H1 (cell line): ENCODE measurements at regions not wholly inside any gene's neighbourhood (a gene's known extent, or its start where the extent isn't known, plus 50 kb on each side); places are given as distances from the start of the nearest gene placed in this dataset.

Experiments used
- CTCF ChIA-PET: fragments of 300-600 bp; sonication (Branson Sonifier 250); formaldehyde crosslinking; loops from one replicate; lab custom pipeline; 2021; ENCODE audit not compliant: partially characterized antibody; lab: Charles Lee
- POLR2A ChIA-PET: fragments of 300-600 bp; sonication (Branson Sonifier 250); formaldehyde crosslinking; loops from one replicate; lab custom pipeline; 2021; ENCODE audit warnings: inconsistent platforms; ENCODE audit not compliant: partially characterized antibody; lab: Charles Lee
- DNase-seq, 2 experiments: peaks; one replicate each; pipeline versions ENCODE4 v3.0.0 to v3.0.0-alpha.2; 2010 to 2022; ENCODE audit warnings: low spot score in 2 of 2, low read depth in 1 of 2, mixed read lengths in 1 of 2
- FAIRE-seq: peaks from 2 replicates; lab custom pipeline; 2011; peaks lifted over from hg19 to GRCh38; lab: Jason Lieb, UNC
- H2AFZ ChIP-seq: 2 replicates; pipeline ENCODE4 v1.8.1; 2012; ENCODE audit warnings: low read length, inconsistent platforms
- H2AK5ac ChIP-seq: 2 replicates; pipeline ENCODE4 v1.6.1; 2013; ENCODE audit warnings: low read depth, low read length
- H2BK120ac ChIP-seq: replicated peaks from 2 replicates; pipeline ENCODE3; 2013; ENCODE audit warnings: low read depth, low read length, inconsistent platforms
- H2BK12ac ChIP-seq: 2 replicates; pipeline ENCODE4 v1.6.1; 2013; ENCODE audit warnings: low read depth, low read length
- H2BK15ac ChIP-seq: 2 replicates; pipeline ENCODE4 v1.6.1; 2013; ENCODE audit warnings: low read length
- H2BK20ac ChIP-seq: 2 replicates; pipeline ENCODE4 v1.6.1; 2013; ENCODE audit warnings: low read length
- H2BK5ac ChIP-seq: 2 replicates; pipeline ENCODE4 v1.6.1; 2013; ENCODE audit warnings: low read depth, low read length
- H3K14ac ChIP-seq: 2 replicates; pipeline ENCODE4 v1.6.1; 2013; ENCODE audit warnings: inconsistent platforms; ENCODE audit not compliant: insufficient read length
- H3K18ac ChIP-seq: 2 replicates; pipeline ENCODE4 v1.6.1; 2013; ENCODE audit warnings: low read length; ENCODE audit errors: extremely low read depth
- H3K23ac ChIP-seq: 2 replicates; pipeline ENCODE4 v1.6.1; 2013; ENCODE audit warnings: inconsistent platforms; ENCODE audit not compliant: insufficient read length
- H3K23me2 ChIP-seq: 2 replicates; pipeline ENCODE4 v1.6.1; 2013; ENCODE audit warnings: low read depth, low read length
- H3K27ac ChIP-seq: 2 replicates; pipeline ENCODE4 v1.6.1; 2011; ENCODE audit warnings: low read depth, low read length, inconsistent platforms
- H3K27me3 ChIP-seq, 4 experiments: replicated peaks in 1 of 4; 1 replicate in 1 of 4; 2 replicates in 3 of 4; pipeline versions ENCODE4 v1.6.1 to v1.8.1; 2011 to 2013; ENCODE audit warnings: low read length in 3 of 4, mild to moderate bottlenecking in 3 of 4, inconsistent platforms in 2 of 4, mixed read lengths in 2 of 4, moderate library complexity in 1 of 4; ENCODE audit not compliant: control insufficient read depth in 3 of 4, insufficient read depth in 3 of 4; ENCODE audit errors: extremely low read depth in 1 of 4
- H3K36me3 ChIP-seq, 4 experiments: 2 replicates each; pipeline versions ENCODE4 v1.6.1 to v1.8.1; 2011 to 2013; ENCODE audit warnings: mild to moderate bottlenecking in 4 of 4, low read length in 3 of 4, moderate library complexity in 2 of 4, control low read depth in 1 of 4, inconsistent platforms in 1 of 4; ENCODE audit not compliant: insufficient read depth in 4 of 4, control insufficient read depth in 2 of 4
- H3K4ac ChIP-seq: replicated peaks from 2 replicates; pipeline ENCODE3; 2013; ENCODE audit warnings: low read length, low read depth, mixed read lengths, inconsistent platforms; ENCODE audit not compliant: insufficient read length
- H3K4me1 ChIP-seq, 4 experiments: replicated peaks in 1 of 4; 1 replicate in 1 of 4; 2 replicates in 3 of 4; pipeline versions ENCODE4 v1.6.1 to v1.8.1; 2011 to 2013; ENCODE audit warnings: low read length in 3 of 4, inconsistent platforms in 2 of 4, mixed read lengths in 1 of 4; ENCODE audit not compliant: insufficient read depth in 4 of 4, control insufficient read depth in 3 of 4
- H3K4me2 ChIP-seq, 2 experiments: 2 replicates each; pipeline versions ENCODE4 v1.6.1 to v1.8.1; 2011 to 2013; ENCODE audit warnings: low read depth in 2 of 2, low read length in 2 of 2, control low read depth in 1 of 2, inconsistent platforms in 1 of 2, mild to moderate bottlenecking in 1 of 2; ENCODE audit not compliant: insufficient read depth in 1 of 2
- H3K4me3 ChIP-seq, 4 experiments: fragments of 200-600, 300-600 bp in 1 of 4; sonication (generic), shearing (Covaris generic), sonication (Bioruptor Twin) in 1 of 4; 2 replicates each; pipeline versions ENCODE4 v1.5.1 to v1.8.1; 2011 to 2016; ENCODE audit warnings: low read length in 4 of 4, low read depth in 3 of 4, control low read depth in 2 of 4, inconsistent platforms in 2 of 4, mild to moderate bottlenecking in 2 of 4, mixed read lengths in 1 of 4, moderate library complexity in 1 of 4; ENCODE audit not compliant: insufficient read depth in 2 of 4; ENCODE audit errors: extremely low read depth in 1 of 4
- H3K56ac ChIP-seq: replicated peaks from 2 replicates; pipeline ENCODE3; 2013; ENCODE audit warnings: low read depth, mild to moderate bottlenecking, mixed read lengths, low read length, inconsistent platforms; ENCODE audit not compliant: insufficient read length
- H3K79me1 ChIP-seq: 2 replicates; pipeline ENCODE4 v1.6.1; 2013; ENCODE audit warnings: low read depth, low read length, control low read depth
- H3K79me2 ChIP-seq, 2 experiments: 2 replicates each; pipeline versions ENCODE4 v1.6.1 to v1.8.1; 2012 to 2013; ENCODE audit warnings: low read length in 2 of 2, mild to moderate bottlenecking in 2 of 2, inconsistent platforms in 1 of 2; ENCODE audit not compliant: insufficient read depth in 2 of 2, control insufficient read depth in 1 of 2
- H3K9ac ChIP-seq, 4 experiments: replicated peaks in 1 of 4; 1 replicate in 1 of 4; 2 replicates in 3 of 4; pipeline versions ENCODE4 v1.6.1 to v1.8.1; 2011 to 2013; ENCODE audit warnings: low read depth in 3 of 4, low read length in 3 of 4, control low read depth in 2 of 4, mild to moderate bottlenecking in 2 of 4, moderate library complexity in 2 of 4, inconsistent platforms in 1 of 4; ENCODE audit errors: extremely low read depth in 1 of 4
- H3K9me3 ChIP-seq, 2 experiments: 2 replicates each; pipeline versions ENCODE4 v1.6.1 to v1.8.1; 2012 to 2013; ENCODE audit warnings: mild to moderate bottlenecking in 2 of 2, moderate library complexity in 2 of 2, control low read depth in 1 of 2, inconsistent platforms in 1 of 2, low read depth in 1 of 2, low read length in 1 of 2, mixed read lengths in 1 of 2; ENCODE audit not compliant: insufficient read depth in 2 of 2
- H4K20me1 ChIP-seq, 2 experiments: replicated peaks in 1 of 2; 2 replicates each; pipeline versions ENCODE3 to v1.8.1; 2011 to 2013; ENCODE audit warnings: inconsistent platforms in 2 of 2, low read length in 2 of 2, mild to moderate bottlenecking in 1 of 2; ENCODE audit not compliant: insufficient read depth in 2 of 2, control insufficient read depth in 1 of 2
- H4K5ac ChIP-seq: 2 replicates; pipeline ENCODE4 v1.6.1; 2013; ENCODE audit warnings: low read length, low read depth, mixed read lengths, inconsistent platforms; ENCODE audit not compliant: insufficient read length
- H4K8ac ChIP-seq: 2 replicates; pipeline ENCODE4 v1.8.0; 2013; ENCODE audit warnings: mild to moderate bottlenecking, moderate library complexity, low read length, inconsistent platforms; ENCODE audit not compliant: insufficient read depth; ENCODE audit errors: extremely low read depth
- H4K91ac ChIP-seq: replicated peaks from 2 replicates; pipeline ENCODE3; 2013; ENCODE audit warnings: low read length, mixed read lengths, inconsistent platforms; ENCODE audit not compliant: insufficient read length
- ASH2L ChIP-seq: fragments of 200-600, 300-600 bp; sonication (generic); IDR thresholded peaks from one replicate; pipeline ENCODE4 v1.7.1; 2017; ENCODE audit warnings: low read length
- CHD2 ChIP-seq: IDR thresholded peaks from 2 replicates; pipeline ENCODE4 v1.6.1; 2012; ENCODE audit warnings: low read length, improper control_type of control experiment
- JUN ChIP-seq: IDR thresholded peaks from 2 replicates; pipeline ENCODE4 v1.6.1; 2011; ENCODE audit warnings: low read depth, mild to moderate bottlenecking, improper control_type of control experiment, low read length
- SIRT6 ChIP-seq: IDR thresholded peaks from one replicate; pipeline ENCODE4 v1.7.1; 2012; ENCODE audit warnings: low read length, inconsistent platforms
- TAF1 ChIP-seq: IDR thresholded peaks from 2 replicates; pipeline ENCODE4 v1.6.1; 2011; ENCODE audit warnings: mild to moderate bottlenecking, low read depth, low read length
- TEAD4 ChIP-seq: IDR thresholded peaks from 2 replicates; pipeline ENCODE4 v1.6.1; 2012; ENCODE audit warnings: low read depth, low read length, inconsistent platforms, mixed read lengths
- WGBS, 2 experiments: shearing (Covaris generic) in 1 of 2; methylation state at CpG; one replicate each; pipeline versions ENCODE4 v1.1.6 to v1.1.7; 2013 to 2015; ENCODE audit warnings: low lambda C conversion rate in 2 of 2, mixed read lengths in 2 of 2, inconsistent platforms in 1 of 2, low coverage in 1 of 2, missing lambda C conversion rate in 1 of 2; ENCODE audit not compliant: insufficient replicate concordance in 2 of 2, insufficient coverage in 1 of 2, insufficient read length in 1 of 2; ENCODE audit errors: extremely low coverage in 1 of 2, missing lambda C conversion rate in 1 of 2; 5-methylcytosine and 5-hydroxymethylcytosine counted together

DNA sequence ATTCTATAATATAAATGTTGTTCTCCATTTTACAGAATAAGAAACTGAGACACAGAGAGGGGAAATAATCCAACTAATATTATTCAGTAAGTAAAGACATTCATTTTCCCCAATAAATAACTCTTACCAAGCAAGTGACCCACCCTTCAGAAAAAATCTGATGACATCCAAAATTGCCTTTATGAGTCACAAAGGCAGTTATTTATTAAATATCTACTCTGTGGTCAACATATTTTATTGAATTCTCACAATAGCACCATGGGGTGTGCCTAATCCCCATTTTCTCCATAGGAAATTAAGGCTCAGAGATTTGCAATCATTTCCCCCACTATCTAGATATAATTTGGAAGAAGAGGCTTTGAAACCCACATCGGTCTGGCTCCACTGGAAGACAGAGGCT is 161.5 kb upstream of the ISX start:
- Histone ChIP-seq H3K36me3 (no peaks in the 10 kb centered on the region), H2AK5ac (no peak overlapping the region), H3K79me2 (no peaks in the 10 kb centered on the region), H4K91ac (no peak overlapping the region), H3K56ac (no peak overlapping the region), H4K5ac (no peak overlapping the region), H2BK20ac (no peak overlapping the region), H3K18ac (no peak overlapping the region), H2BK15ac (no peak overlapping the region), H3K27ac (no peak overlapping the region), H2AFZ (no peak overlapping the region), H3K23me2 (no peaks in the 10 kb centered on the region), H3K4me3 (no peak overlapping the region), H3K14ac (no peak overlapping the region), H3K4me1 (peaks cover 0 to 3% (median 0%) of the 10 kb centered on the region in 4 experiments; a peak in 2 of 7 replicates), H4K20me1 (no peaks in the 10 kb centered on the region), H3K4me2 (no peak overlapping the region), H2BK12ac (no peak overlapping the region), H4K8ac (no peak overlapping the region), H3K23ac (no peak overlapping the region), H2BK5ac (no peak overlapping the region), H3K79me1 (no peaks in the 10 kb centered on the region), H3K9ac (no peak overlapping the region), H2BK120ac (no peak overlapping the region), H3K9me3 (no peaks in the 10 kb centered on the region), H3K27me3 (no peaks in the 10 kb centered on the region; a peak in 1 of 7 replicates), H3K4ac (no peak overlapping the region)
- TF ChIP-seq SIRT6 (no peak), TEAD4 (no peak), ASH2L (no peak), JUN (no peak), TAF1 (no peak), CHD2 (no peak)
- DNase-seq: no peak
- POLR2A ChIA-PET: no interaction called here
- WGBS, 2 experiments: 100% methylated on average over 1 of the region's 1 CpG; no CpG with 5 or more reads in 1 of the 2 experiments
- CTCF ChIA-PET: interaction anchor here (1.2 to 1.4 kb wide), 3 partner anchors 13 to 235 kb away, joined by 3 to 4 read pairs (median 3); no protein-coding TSS in a partner anchor
- no peak for FAIRE-seq
